AG08396 (cell line): ENCODE measurements at regions not wholly inside any gene's neighbourhood (a gene's known extent, or its start where the extent isn't known, plus 50 kb on each side); places are given as distances from the start of the nearest gene placed in this dataset.
"Not testable (repeated sequence)": the region's sequence is repeated elsewhere in the genome, so short reads cannot be mapped to it uniquely, and the experiment has no call there.

Source experiments
- DNase-seq: peaks from one replicate; pipeline ENCODE4 v3.0.0; 2012; ENCODE audit warnings: low spot score, mixed read lengths

DNA sequence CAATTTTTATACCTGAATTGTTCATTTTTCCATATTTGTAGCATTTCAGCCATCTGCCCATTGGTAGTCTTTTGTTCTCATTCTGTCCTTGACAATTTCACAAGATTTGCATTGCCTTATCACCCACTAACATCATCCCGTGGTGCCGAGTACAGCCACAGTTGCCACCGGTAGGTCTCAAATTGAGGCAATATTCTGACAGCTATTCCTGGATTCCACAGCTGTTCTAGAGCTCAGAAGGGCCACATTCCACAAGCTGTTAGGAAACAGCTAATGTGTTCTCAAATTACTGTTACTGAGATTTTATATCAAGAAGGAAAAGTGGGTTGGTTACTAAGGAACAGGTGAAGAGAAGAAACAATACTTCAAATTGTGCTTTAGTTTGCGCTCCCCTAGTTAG lies 178.8 kb downstream of the RPRM start:
- DNase-seq = no peak

DNA sequence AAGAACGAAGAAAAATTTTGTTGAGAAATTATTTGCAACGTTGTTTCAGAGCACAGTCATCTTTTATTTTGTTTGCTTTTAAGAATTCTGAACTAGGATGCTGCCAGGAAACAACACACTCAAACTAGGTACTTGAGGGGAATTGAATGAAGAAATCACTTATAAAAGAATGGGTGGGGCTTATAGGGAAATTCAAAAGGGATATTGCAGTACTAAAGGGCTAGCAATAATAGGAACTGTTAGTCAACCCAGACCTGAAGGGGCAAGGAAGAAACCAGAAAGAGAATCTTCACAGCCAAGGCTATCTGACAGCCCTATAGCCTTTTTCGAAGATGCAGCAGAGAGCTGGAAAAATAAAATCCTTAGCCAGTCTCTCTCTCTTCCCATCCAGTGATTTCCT lies 179.3 kb downstream of the RPRM start:
- no peak for DNase-seq

DNA sequence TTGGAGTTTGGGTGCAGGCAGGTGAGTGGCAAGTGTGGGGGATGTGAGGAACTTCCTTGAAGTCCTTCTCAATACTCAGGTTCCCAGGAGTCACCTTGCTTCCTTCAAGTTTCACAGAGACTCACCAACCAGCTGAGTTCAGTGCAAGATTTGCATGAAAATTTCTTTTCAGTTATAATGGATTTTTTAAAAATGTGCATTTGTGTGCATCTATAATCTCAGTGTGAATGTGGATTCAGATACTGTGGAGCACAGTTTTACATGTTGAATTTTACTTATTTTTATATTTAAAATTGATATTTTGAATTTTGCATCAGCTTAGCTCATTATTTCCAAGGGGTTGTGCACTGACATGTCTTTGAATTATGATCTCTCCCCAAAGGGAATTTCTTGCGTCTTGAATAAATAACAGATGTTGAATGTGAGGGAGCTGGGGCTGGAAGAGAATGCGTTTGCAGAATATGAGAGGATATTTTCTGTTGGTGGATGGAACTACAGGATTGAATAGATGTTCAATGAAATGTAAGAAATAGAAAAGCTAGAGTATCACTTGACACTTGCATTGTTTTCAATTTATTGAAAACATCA lies 184.3 kb downstream of the RPRM start:
- DNase-seq = no peak

- no peak for DNase-seq
Observed at GRCh38 chr2:153291718-153292117, 186.8 kb downstream of the RPRM start.

DNA sequence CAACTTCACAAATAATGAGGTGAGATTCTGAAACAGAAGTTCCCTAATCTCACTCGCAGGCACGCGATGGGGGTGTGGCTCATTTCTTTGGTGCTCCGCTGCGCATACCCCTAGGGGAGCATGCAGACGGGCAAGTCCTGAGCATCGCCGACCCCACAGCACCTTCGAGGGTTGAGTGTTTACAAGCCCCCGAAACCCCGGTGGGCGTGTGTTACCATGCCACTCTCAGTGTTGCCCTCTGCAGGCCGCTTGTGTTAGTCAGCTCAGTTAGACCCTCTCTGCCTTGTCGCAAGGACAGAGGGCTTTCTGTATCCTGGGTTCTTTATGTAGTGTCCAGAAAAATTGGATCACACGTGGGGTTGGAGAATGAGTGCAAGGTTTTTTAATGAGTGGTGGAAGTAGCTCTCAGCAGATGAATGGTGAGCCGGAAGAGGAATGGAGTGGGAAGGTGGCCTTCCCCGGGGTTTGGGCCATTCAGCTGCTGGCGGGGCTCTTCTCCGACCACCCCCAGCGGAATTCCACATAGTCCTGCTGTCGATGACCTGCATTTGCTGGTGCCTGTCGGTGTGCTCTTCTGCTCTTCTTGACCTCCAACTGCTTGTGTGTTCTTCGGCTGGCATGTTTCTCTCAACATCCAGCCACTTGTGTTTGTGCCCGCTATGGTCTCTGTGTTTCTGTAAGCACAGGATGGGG lies 191.3 kb downstream of the RPRM start:
- DNase-seq = no peak

GRCh38 chr2:153268941-153269461 lies 209.6 kb downstream of the RPRM start:
- DNase-seq = no peak

- not testable (repeated sequence) for DNase-seq
Observed at GRCh38 chr2:153256876-153257275, 221.7 kb downstream of the RPRM start.

- not testable (repeated sequence) for DNase-seq
Observed at GRCh38 chr2:153246636-153247035, 231.9 kb downstream of the RPRM start.

DNA sequence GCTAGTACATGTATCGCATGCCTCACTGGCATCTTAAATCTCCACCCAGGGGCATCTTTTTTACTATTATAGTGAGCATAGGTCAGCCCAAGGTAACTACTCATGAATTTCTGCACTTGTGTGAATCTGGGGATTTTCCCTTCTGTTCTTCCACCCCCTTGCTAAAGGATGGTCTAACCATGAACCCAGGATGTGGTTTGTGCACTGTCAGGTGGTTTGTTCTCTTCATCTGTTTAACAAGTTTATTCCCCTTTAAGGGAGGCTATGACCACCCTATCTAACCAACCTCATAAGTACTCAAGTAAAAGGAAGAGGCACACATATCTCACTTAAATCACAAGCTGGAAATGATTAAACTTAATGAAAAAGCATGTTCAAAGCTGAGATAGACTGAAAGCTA lies 243.0 kb downstream of the RPRM start:
- DNase-seq = no peak

DNA sequence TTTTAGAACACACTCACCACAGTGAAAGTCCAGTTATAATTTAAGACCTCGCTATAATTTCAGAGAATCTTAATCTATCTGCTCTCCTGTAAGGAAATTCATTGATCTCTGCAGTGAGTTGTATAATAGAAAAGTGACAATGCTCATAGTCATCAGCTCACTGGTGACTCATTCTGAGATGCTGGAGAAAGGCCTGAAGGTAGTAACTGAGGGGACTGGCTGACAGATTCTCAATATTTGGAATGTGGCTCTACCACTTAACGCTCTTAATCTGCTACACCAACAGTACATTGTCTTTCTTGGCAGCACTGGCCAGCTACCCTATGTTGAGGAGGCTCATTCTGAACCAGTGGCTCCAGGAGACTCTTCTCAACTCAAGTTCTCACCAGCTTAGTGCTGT lies 246.1 kb downstream of the RPRM start:
- DNase-seq = no peak

- no peak for DNase-seq
Observed at GRCh38 chr2:153230977-153231376, 247.6 kb downstream of the RPRM start.

DNA sequence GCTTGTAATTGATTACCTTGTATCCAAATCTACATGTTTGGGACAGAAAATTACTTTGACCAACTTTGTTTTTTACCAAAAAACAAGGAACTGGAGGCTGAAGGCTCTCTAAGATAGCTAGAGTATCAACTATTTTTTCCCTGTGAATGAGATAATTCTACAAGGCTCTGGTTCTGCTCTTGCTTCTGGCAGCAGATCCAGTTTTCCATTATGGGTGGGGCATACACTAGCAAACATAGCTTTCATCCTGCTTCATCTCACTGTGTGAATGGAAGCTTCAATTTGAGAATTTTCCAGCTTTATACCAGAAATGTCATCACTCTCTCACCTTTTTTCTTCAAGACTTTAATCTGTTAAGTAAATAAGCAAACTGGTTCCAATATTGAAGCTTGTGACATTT lies 249.7 kb downstream of the RPRM start:
- DNase-seq = no peak

- no peak for DNase-seq
Observed at GRCh38 chr2:153227981-153228380, 250.6 kb downstream of the RPRM start.

DNA sequence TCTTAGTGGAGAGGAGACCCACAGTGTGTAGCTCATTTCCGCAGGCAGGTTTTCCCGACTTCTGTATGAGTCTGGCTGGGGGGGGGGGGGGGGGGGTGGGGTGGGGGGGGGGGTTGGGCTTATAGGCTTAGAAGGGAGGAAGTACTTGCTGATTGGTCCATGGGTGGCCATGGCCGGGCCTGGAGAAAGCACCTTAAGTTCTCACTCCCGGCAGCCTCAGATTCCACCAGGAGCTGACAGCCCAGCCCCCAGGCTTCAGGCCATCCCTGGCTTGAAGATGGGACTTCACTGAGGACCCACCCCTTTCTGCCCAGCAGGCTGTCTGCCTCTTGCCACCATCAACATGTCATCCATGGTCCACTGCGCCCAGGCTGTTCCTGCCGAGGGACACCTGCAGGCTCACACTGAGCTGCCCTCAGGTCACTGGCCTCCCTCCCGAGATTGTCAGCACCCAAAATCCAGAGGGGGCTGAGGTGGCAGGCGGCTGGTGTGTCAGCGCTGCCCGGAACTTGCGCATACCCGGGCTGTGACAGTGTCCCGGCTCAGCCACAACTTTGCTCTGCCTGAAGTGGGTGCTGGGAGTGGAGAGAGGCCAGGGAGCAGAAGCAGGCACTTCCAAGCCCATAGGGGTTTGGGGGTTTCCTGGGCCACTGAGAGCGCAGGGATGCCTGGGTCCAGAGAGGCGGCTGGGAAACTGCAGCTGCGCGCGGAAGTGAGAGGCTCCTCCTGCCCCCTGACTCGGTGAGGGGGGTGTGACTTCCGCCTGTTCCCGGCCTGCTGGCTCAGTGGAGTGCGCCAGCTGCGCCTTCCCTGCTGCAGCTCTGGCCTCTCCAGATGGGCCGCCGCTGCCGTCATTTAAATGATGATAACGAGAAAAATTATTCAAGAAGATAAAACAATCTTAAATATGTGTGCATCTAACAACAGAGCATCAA lies 256.1 kb downstream of the RPRM start:
- DNase-seq = no peak

DNA sequence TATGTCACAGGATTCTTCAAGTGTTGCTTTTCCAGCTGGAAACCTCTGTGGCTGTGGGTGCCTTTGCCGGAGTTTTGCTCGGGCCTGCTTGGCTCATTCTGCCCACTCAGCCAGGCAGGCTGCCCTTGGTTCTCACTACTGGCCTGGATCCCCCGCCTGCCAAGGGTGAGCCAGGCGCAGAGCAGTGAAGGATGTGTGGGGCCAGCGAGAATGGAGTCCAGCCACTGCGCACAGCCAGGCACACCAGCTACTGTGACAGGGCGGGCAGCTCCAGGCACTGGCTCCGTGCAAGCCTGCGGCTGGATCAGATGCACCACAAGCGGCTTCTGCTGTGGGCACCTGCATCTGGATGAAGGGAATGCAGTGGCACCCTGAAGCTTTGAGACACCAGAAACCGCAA lies 257.1 kb downstream of the RPRM start:
- DNase-seq = no peak

DNA sequence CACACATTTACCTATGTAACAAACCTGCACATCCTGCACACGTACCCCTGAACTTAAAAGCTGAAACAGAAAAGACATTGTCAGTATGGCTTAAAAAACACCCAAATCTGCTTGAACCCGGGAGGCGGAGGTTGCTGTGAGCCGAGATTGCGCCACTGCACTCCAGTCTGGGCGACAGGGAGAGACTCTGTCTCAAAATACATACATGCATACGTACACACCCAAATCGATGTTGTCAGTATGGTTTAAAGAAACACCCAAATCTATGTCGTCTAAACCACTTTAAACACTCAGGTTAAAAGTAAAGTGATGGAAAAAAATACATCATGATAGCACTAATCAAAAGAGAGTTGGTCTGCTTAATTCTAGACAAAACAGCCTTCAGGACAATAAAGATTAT lies 257.5 kb downstream of the RPRM start:
- DNase-seq = no peak

- DNase-seq = no peak
Observed at GRCh38 chr2:153218851-153219250, 259.7 kb downstream of the RPRM start.

- DNase-seq = no peak
Observed at GRCh38 chr2:153214337-153214736, 264.2 kb downstream of the RPRM start.

GRCh38 chr2:153213022-153213421 lies 265.5 kb downstream of the RPRM start:
- DNase-seq = no peak

DNA sequence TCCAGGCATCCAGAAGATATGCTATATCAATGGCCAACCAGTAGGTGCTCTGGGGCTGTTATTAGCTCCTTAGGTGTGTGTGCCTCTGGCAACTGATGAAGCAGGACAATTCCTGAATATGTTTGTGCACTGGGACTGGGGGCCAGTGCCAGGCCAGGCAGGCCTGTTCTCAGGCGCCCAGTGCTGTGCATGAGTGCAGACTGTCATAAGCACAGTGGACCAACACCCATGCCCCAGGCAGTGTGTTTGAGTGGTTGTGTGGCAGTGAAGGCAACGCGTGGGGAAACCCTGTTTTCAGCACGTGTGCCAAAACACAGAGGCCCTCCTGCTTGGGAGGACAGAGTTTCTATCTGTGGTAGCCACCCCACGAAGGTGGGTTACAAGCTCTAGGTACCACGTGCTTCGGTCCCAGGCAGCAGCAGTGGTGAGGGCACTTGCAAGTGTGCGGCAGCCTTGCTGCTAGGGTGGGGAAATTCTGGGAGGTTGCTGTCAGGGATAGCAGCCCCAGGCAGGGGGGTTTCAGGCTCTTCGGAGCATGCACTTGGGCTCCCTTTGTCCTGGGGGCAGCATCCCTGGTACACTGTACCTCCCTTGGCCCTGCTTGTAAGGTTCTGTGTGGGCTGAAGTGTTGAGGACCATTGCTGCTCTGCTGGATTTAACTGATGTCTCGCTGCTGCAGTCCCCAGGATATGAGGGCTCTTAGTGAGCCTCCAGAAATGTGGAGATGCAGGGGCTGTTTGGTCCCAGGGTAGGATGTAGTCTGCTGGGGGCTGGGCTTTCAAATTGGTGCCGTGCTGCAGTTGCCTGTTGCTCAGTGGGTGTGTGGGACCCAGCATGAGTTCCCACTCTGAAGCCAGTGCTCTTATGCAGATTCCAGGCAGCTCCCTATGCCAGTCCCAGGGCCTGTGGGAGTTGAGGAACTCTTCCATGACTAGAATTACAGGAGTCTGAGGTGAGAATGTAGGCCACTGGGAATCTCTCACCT lies 280.9 kb downstream of the RPRM start:
- DNase-seq = no peak

GRCh38 chr2:153196378-153197058 lies 282.0 kb downstream of the RPRM start:
- DNase-seq = no peak
